HT1080 (cell line): ENCODE measurements at regions not wholly inside any gene's neighbourhood (a gene's known extent, or its start where the extent isn't known, plus 50 kb on each side); places are given as distances from the start of the nearest gene placed in this dataset. TPM values are rescaled to one million over a fixed set of nuclear protein-coding genes. Genes with fewer than 3 reads are reported as not detected.

Source experiments
- small RNA-seq: library from RNA; depleted of rRNA; stranded (forward); fragments of <200 nt; gene quantifications from one replicate; pipeline ENCODE3, GENCODE V24; 2014

Small RNAs in the stretch of these regions (small RNA-seq; reads per million reads assigned to genes)
- gene AC018659.1 (not detected), gene MIR4303 (not detected), gene MIR4495 (not detected), gene RNU4-41P (not detected), gene RNU6-36P (0.20 reads per million)
